Natural killer cell treated with Interleukin-12 subunit alpha and Interleukin-12 subunit beta and Interleukin-15 and Interleukin-18, amount 100 ng/mL, for 72 hours (primary cell): ENCODE measurements at regions not wholly inside any gene's neighbourhood (a gene's known extent, or its start where the extent isn't known, plus 50 kb on each side); places are given as distances from the start of the nearest gene placed in this dataset.

Source experiments
- ATAC-seq, 2 donors: fragments of 150-1000 bp; cut with Tn5 transposase in 1 of 2; sonication (Bioruptor Pico), chemical (Tn5 transposase) in 1 of 2; 2 replicates each; pipeline ENCODE4 v1.10.0; 2021
- DNase-seq: peaks from one replicate; pipeline ENCODE4 v3.0.0; 2022; ENCODE audit warnings: low spot score
- H3K27ac Mint-ChIP-seq, 2 donors: 1 replicate in 1 of 2; 2 replicates in 1 of 2; pipeline ENCODE4 v1.8.0; 2022; ENCODE audit warnings: mixed read lengths in 2 of 2, mild to moderate bottlenecking in 1 of 2, moderate library complexity in 1 of 2
- H3K27me3 Mint-ChIP-seq, 2 donors: 1 replicate in 1 of 2; 2 replicates in 1 of 2; pipeline ENCODE4 v1.8.0; 2022; ENCODE audit warnings: mixed read lengths in 2 of 2
- H3K36me3 Mint-ChIP-seq: one replicate; pipeline ENCODE4 v1.8.0; 2022; ENCODE audit warnings: mixed read lengths
- H3K4me1 Mint-ChIP-seq, 2 donors: 1 replicate in 1 of 2; 2 replicates in 1 of 2; pipeline ENCODE4 v1.8.0; 2022; ENCODE audit warnings: low read depth in 2 of 2, mixed read lengths in 2 of 2, mild to moderate bottlenecking in 1 of 2
- H3K4me3 Mint-ChIP-seq: one replicate; pipeline ENCODE4 v1.8.0; 2022; ENCODE audit warnings: mixed read lengths
- H3K9me3 Mint-ChIP-seq: 2 replicates; pipeline ENCODE4 v1.8.0; 2022; ENCODE audit warnings: mixed read lengths

DNA sequence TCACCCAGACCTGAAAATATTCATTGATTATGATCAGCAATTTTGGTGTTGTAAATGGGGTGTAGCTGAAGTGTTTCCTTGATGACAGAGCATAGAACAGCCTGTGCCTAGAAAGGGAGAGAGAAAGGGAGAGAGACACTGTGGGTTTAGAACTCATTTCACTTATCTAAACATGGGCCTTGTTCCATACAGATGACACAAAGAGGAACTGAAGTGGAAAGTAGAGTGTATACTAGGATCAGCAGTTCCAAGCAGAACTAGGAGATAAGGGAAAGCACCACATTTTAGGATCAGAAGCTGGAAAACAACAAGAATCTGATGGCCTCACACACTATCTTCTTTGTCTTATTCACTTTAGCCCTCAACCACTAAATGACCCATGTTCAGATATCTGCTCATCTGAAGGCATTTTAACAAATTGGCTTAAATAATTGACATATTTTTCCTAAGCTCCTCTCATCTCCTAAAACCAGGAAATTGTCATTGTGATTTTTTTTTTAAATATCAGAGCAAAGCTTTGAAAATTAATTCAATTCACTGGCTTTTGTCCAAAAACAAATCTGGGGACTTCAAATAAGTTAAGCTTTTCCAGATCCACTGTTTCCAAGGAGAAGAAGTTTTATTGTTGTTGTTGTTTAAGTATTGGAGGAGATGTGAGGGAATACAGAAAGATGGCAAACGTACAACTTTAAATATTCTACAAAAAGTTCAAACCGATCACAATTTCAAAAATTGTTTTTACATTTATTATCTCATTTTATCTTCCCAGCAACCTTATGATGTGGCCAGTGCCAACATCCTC is 103.8 kb downstream of the LYPLAL1 start:
- no peaks in the 10 kb centered on the region for H3K36me3 Mint-ChIP-seq
- H3K27me3 Mint-ChIP-seq: no peaks in the 10 kb centered on the region
- H3K4me1 Mint-ChIP-seq: no peaks in the 10 kb centered on the region
- no peak overlapping the region for H3K27ac Mint-ChIP-seq
- no peak overlapping the region for H3K4me3 Mint-ChIP-seq
- DNase-seq (no peak), ATAC-seq (no peak)
- no peaks in the 10 kb centered on the region for H3K9me3 Mint-ChIP-seq

DNA sequence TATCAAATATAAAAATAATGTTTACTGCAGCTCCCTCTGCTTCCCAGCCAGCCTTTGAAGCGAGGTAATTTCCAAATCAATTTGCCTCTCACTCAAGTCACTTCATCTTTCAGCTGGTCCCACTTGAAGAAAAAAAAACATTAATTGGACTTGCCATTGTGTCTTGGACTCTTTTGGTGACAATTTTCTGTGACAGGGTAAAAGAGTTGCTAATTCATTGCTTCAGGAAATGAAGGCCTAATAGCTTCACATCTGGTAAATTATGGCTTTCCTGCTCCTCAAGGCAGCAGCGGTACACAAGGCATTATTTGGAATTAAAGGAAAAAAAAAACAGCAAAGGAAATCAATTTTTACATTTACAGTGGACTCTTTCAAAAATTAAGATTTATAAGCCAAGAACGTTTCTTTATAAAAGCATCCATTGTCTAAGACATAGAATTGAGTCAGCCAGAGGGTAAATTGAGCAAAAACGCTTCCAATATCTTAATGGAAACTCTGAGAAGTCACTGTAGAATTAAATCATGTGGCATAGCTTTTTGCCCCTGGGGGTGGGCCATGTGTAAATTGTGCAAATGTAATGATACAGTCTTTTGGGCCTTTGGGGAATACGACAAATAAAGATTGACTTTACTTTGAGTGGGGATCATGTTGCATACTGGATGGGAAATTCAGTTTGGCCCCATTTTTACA is 102.5 kb downstream of the LYPLAL1 start:
- no peak overlapping the region for H3K27ac Mint-ChIP-seq
- no peak overlapping the region for H3K4me3 Mint-ChIP-seq
- H3K27me3 Mint-ChIP-seq: no peaks in the 10 kb centered on the region
- H3K4me1 Mint-ChIP-seq: no peaks in the 10 kb centered on the region
- H3K9me3 Mint-ChIP-seq: no peaks in the 10 kb centered on the region
- ATAC-seq (no peak), DNase-seq (no peak)
- H3K36me3 Mint-ChIP-seq: no peaks in the 10 kb centered on the region

DNA sequence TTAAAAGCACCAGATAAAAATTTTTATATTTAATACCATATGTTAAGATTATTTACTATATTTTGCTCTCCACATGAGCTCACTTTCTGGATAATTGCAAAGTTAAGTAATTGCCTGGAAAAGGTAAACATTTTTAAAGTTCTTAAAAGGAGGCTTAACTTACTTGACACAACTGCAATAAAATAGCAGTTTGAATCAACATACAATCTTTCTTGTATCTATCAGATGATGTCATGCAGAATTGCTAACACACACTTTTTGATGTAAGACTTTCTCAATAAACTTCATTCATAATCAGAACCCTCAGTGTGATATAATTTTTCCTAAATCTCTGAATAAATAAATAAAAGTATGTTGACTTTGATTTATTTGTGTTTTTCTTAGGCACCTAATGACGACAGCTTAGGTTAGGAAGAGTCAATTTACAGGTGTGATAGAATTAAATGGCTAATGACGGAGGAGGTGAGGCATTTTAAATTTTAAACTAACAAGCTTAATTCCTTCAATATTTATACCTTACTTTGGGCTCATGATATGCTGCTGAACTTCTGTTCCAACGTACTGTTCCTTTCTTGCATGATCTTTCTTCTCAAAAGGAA is 99.5 kb downstream of the LYPLAL1 start:
- no peak overlapping the region for H3K27ac Mint-ChIP-seq
- ATAC-seq (no peak), DNase-seq (no peak)
- H3K4me1 Mint-ChIP-seq: no peaks in the 10 kb centered on the region
- H3K27me3 Mint-ChIP-seq: no peaks in the 10 kb centered on the region
- H3K36me3 Mint-ChIP-seq: no peaks in the 10 kb centered on the region
- H3K9me3 Mint-ChIP-seq: no peaks in the 10 kb centered on the region
- H3K4me3 Mint-ChIP-seq: no peak overlapping the region

DNA sequence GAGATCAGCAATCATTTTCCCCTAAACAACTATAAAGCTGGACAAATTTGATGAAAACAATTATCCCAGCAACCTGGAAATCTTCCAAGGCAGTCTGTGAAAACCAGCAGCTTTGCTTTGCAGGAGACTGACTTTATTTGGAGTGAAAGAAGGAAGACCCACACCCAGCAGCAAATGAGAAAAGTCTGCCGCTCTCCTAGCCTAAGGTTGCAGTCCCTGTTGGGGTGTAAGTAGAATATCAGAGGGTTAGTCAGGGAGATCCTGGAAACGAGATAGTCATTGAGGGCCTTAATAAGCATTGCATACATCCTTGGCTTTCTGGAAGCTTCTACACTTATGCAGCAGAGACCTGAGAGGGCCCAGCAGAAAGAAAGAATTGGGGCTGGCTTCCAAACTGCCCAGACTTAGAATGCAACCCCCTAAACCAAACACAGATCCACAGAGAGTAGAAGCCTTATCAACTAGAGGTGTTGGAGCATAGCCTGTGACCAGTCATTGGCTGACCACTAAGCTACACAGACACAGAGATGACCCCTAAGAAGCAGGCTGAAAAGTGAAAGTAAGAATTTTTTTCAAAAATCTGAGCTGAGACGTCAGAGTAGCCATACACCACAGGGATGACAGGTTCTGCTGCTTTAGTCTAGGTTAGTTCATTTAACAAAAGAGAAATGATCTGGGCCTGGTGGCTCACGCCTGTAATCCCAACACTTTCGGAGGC is 98.3 kb downstream of the LYPLAL1 start:
- H3K4me3 Mint-ChIP-seq: no peak overlapping the region
- no peak overlapping the region for H3K27ac Mint-ChIP-seq
- no peaks in the 10 kb centered on the region for H3K36me3 Mint-ChIP-seq
- no peaks in the 10 kb centered on the region for H3K27me3 Mint-ChIP-seq
- no peaks in the 10 kb centered on the region for H3K9me3 Mint-ChIP-seq
- DNase-seq (no peak), ATAC-seq (no peak)
- H3K4me1 Mint-ChIP-seq: no peaks in the 10 kb centered on the region

DNA sequence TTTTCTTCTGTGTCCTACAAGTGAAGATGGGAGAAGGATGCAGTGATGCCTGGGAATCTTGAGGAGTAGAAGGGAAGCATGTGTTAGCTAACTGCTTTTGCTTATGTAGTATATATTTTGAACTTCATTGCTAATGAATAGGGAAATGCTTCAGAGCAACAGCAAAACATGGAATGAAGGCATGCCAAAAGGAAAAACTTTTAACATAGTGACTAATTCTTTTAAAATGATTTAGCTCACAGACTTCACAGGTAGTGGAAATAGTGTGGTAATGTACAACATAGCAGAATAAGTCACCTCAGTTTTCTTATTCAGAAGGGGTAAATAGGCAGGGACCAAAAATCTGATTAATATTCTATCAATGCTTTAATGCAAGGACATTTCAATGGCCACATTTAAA is 95.5 kb downstream of the LYPLAL1 start:
- no peaks in the 10 kb centered on the region for H3K4me1 Mint-ChIP-seq
- no peak overlapping the region for H3K27ac Mint-ChIP-seq
- no peak overlapping the region for H3K4me3 Mint-ChIP-seq
- H3K9me3 Mint-ChIP-seq: no peaks in the 10 kb centered on the region
- H3K36me3 Mint-ChIP-seq: no peaks in the 10 kb centered on the region
- no peaks in the 10 kb centered on the region for H3K27me3 Mint-ChIP-seq
- ATAC-seq (no peak), DNase-seq (no peak)

DNA sequence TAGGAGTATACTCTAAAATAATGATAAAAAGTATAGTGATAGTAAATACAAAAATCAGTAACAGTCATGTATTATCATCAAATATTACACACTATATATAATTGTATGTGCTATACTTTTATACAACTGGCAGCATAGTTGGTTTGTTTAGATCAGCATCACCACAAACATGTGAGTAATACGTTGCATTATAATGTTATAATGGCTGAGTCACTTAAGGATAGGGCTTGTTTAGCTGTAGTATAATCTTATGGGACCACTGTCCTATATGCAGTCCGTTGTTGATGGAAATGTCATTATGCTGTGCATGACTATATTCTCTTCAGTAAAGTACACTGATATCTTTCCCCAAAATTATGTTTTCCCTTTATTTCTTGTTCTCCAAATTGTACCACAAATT is 92.8 kb downstream of the LYPLAL1 start:
- peaks cover 2% of the 10 kb centered on the region for H3K9me3 Mint-ChIP-seq

DNA sequence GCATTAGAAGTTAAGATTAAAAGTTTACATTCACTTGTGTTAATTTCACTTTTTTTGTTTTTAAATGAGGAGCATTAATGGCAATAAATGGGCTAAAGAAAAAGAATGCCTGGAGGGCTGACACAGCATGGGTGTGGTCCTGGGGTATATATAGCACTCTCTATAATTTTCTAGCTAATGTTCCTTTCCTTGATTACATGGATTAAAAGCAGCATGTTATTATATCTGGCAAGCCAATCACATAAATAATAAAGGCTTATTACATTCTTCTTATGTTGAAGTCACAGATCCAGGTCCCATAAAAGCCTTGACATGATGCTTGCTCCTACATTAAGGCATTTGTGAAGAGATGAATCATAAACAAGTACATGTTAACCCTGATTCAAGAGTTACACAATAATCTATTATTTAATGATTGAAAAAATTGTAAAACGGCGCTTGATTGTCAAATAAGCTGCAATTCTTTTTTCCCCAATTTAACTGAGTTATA is 91.4 kb downstream of the LYPLAL1 start:
- Mint-ChIP-seq H3K36me3 (peaks cover 5% of the 10 kb centered on the region), H3K4me3 (no peak overlapping the region), H3K27me3 (no peaks in the 10 kb centered on the region), H3K4me1 (no peaks in the 10 kb centered on the region), H3K27ac (no peak overlapping the region), H3K9me3 (peaks cover 3% of the 10 kb centered on the region)
- DNase-seq: no peak
- no peak for ATAC-seq

More for the DNA sequence above, 92.8 kb downstream of the LYPLAL1 start:
- no peak overlapping the region for H3K27ac Mint-ChIP-seq
- DNase-seq: no peak
- no peak overlapping the region for H3K4me3 Mint-ChIP-seq
- no peaks in the 10 kb centered on the region for H3K27me3 Mint-ChIP-seq
- no peaks in the 10 kb centered on the region for H3K4me1 Mint-ChIP-seq
- no peak for ATAC-seq
- peaks cover 5% of the 10 kb centered on the region for H3K36me3 Mint-ChIP-seq

DNA sequence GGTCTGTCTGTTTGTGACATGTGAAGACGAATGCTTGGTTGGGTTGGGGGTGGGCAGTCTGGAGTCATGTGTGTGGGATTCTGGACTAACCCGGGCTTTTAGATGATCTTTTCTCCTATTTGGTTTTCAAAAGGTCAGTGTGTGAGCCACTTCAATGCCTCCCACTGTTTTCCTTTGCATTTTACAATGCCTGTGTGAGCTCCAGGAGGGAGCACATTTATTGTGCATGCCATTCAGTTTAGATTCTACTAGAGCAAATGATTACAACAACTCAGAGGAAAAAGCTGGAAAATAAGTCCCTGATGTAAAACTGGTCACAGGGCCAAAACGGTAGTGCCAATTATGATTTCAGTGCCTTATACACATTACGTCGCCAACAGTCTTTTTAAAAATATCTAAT is 90.9 kb downstream of the LYPLAL1 start:
- no peak overlapping the region for H3K4me3 Mint-ChIP-seq
- DNase-seq (no peak), ATAC-seq (no peak)
- peaks cover 5% of the 10 kb centered on the region for H3K36me3 Mint-ChIP-seq
- no peaks in the 10 kb centered on the region for H3K4me1 Mint-ChIP-seq
- peaks cover 3% of the 10 kb centered on the region for H3K9me3 Mint-ChIP-seq
- H3K27ac Mint-ChIP-seq: no peak overlapping the region
- H3K27me3 Mint-ChIP-seq: no peaks in the 10 kb centered on the region
